ENCODE measurements at regions not wholly inside any gene's neighbourhood (a gene's known extent, or its start where the extent isn't known, plus 50 kb on each side); places are given as distances from the start of the nearest gene placed in this dataset.
"Not testable (repeated sequence)": the region's sequence is repeated elsewhere in the genome, so short reads cannot be mapped to it uniquely, and the experiment has no call there.

- no peak for DNase-seq (ENCODE audit: low spot score)
Observed at GRCh38 chr2:16394072-16394985, 271.3 kb downstream of the CYRIA start.

DNA sequence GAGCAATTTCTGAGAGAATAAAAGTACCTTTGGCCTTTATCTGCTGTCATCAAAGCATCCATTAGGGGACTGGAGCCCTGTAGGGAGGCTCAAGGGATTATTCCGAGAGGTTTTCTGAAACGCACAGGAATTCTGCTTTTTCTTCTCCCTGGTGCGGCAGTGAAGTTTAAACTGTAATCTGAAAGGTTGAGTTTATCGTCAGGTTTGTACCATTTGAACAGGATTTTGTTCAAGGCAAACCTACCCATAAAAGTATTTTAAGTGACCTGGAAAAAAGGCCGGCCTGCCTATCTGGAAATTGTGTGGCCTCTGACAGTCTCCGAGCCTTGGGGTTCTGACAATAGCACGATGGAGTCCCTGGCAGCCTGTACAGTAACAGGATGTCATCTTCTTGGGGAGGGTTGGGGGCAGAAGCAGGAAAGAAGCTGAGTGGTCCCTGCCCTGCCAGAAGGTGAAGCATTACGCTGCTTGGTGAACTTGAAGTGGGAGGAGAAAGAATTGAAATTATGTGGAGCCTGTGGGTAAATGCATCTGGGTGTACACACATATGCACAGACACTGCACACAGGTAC is 272.0 kb downstream of the CYRIA start:
- no peak for DNase-seq (ENCODE audit: low spot score)

DNA sequence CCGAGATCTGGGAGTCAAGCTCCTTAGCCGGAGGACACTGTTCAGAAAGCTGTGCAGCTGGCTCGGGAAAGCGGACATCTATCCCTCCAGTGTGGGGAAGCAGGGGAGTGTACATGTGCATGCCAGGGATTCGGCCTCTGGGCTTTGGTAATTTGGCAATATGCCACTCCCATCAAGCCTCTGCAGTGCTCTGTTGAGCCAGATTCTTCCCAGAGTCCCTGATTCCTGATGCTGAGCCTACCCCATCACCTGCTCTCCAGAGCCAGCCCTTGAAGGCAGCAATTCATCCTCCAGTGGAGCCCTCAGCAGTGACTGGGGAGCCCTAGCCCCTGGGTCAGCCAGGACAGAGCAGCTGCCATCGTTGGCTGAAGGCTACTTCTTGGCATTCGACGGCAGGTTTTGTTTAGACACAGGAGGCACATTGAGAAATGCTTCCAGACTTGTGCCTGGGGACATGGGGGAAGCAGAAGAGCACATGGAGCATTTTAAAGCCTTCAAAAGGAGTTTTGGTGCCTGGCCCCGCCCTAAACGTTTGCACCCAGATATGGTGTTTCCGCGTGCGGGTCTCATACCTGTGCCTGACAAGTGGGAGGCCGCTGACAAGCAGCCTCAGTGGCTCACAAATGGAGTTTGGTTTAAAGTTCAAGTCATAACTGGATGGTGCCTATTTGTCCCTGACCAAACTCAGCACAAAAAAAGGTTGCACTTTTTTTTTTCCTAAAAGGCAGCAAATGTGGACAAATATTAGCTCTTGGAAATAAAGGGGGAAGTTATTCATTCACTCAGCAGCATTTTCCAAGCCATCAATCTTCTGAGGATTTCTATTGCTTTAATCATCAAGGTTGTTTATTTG is 272.8 kb downstream of the CYRIA start:
- no peak for DNase-seq (ENCODE audit: low spot score)

DNA sequence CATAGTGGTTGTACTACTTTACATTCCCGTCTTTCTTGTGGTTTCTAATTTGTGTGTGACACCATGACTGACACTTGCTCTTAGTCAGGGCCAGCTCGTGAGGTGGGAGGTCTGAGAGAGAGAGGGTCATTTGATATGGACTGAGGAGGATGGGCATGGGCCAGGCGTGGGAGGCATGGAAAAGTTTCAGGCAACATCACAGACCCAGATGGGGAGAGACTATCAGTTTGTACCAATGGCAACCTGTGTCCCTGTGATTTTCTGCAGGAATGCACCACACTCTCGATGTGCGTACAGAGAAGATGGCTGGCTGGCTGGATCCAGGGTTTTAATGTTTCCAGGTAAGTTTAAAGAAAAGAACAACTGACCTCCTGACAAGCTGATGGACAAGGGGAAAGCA is 273.6 kb downstream of the CYRIA start:
- DNase-seq (ENCODE audit: low spot score): no peak

DNA sequence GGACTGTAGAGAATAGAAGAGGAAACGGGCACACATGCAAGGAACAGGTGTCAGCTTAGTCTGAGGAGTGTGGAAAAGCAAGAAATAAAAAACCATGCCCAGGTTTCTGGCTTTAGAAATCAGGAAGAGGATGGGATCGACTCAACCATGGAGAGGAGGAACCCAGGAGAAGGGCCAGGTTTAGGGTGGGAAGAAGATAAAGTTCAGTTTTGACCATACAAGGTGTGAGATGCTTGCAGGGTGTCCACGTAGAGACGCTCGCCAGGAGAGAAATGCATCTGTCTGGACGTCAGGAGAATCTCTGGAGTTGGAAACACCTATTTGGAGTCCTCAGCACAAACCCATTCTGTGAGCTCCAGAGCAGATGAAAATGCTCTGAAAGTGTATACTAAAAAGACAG is 275.1 kb downstream of the CYRIA start:
- DNase-seq (ENCODE audit: low spot score): no peak

- DNase-seq (ENCODE audit: low spot score): no peak
Observed at GRCh38 chr2:16389611-16390010, 276.0 kb downstream of the CYRIA start.

- not testable (repeated sequence) for DNase-seq (ENCODE audit: low spot score)
Observed at GRCh38 chr2:16388199-16388830, 277.3 kb downstream of the CYRIA start.

GRCh38 chr2:16387461-16387984 is 278.1 kb downstream of the CYRIA start:
- DNase-seq (ENCODE audit: low spot score): no peak

DNA sequence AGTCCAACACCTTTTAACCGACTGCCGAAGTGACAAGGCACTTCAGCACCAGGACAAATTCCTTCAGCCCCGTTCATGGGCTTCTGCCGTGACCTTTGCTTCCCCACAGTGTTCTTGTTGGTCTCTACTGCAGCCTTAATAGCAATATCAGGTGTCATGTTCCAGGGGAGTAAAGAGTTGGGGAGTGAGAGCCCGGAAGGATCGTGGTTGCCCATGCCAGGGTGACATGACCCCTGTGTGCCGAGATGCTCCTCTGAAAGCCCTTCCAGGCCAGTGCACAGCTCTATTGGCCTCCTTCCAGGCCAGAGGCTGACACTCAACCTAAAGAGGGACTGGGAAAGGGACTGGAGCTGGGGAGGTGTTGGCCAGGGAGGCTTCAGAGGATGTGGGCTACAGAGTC is 279.2 kb downstream of the CYRIA start:
- DNase-seq (ENCODE audit: low spot score): no peak

GRCh38 chr2:16386031-16386430 is 279.6 kb downstream of the CYRIA start:
- no peak for DNase-seq (ENCODE audit: low spot score)

- DNase-seq (ENCODE audit: low spot score): no peak
Observed at GRCh38 chr2:16385341-16385740, 280.3 kb downstream of the CYRIA start.

- no peak for DNase-seq (ENCODE audit: low spot score)
Observed at GRCh38 chr2:16383411-16383810, 282.2 kb downstream of the CYRIA start.

DNA sequence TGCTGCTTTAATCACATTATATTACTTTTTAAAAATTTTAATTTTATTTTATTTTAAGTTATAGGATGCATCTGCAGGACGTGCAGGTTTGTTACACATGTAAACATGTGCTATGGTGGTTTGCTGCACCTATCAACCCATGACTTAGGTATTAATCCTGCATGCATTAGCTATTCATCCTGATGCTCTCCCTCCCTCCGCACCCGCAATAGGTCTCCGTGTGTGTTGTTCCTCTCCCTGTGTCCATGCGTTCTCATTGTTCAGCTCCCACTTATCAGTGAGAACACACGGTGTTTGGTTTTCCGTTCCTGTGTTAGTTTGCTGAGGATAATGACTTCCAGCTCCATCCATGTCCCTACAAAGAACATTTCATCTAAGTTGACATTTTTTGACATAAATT is 283.2 kb downstream of the CYRIA start:
- DNase-seq (ENCODE audit: low spot score): no peak

DNA sequence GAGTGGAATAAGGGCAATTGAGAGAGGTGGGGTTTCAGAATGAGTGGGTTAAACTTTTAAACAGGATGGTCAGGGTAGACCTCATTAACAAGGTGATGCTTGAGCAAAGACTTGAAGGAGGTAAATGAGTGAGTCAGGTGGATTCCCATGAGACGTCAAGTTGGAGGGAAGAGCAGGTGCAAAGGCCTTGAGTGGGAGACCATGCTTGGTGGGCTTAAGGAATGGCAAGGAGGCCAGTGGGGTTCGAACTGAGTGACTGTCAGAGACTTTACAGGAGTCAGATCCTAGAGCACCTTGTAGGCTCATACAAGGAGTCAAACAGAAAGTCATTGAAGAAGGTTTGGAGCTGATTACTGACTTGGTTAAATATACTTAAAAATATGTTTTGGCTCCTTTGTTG is 284.1 kb downstream of the CYRIA start:
- DNase-seq (ENCODE audit: low spot score): no peak

GRCh38 chr2:16379901-16380300 is 285.7 kb downstream of the CYRIA start:
- DNase-seq (ENCODE audit: low spot score): not testable (repeated sequence)

DNA sequence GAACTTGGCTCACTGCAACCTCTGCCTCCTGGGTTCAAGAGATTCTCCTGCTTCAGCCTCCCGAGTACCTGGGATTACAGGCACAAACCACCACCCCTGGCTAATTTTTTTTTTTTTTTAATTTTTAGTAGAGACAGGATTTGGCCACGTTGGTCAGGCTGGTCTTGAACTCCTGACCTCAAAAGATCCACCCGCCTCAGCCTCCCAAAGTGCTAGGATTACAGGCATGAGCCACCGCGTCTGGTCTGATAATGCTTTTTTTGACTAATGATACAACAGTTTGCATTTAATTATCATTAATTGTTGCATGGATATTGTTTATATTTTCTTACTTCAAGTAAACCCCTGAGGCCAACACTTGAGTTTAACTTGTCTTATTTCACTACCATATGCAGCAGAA is 286.6 kb downstream of the CYRIA start:
- DNase-seq (ENCODE audit: low spot score): not testable (repeated sequence)

GRCh38 chr2:16378031-16378430 is 287.6 kb downstream of the CYRIA start:
- DNase-seq (ENCODE audit: low spot score): no peak

- no peak for DNase-seq (ENCODE audit: low spot score)
Observed at GRCh38 chr2:16375981-16376380, 289.7 kb downstream of the CYRIA start.

DNA sequence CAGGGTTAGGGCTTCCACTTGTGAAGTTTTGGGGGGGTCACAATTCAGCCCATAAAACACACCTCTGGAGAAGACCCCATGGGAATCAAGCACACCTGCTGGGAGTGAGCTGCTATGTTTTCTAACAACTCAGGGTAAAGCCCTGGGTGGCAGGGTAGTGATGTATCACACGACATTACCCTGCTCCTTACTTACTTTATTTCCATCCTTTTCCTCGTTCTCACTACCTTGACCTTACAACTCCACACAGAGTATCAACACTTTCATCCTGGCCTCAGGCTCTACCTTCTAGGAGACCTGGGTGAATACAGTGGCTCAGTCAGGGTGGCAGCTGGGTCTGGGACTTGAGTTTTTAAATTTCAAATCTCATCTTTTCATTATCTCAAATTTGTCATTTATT is 290.3 kb downstream of the CYRIA start:
- DNase-seq (ENCODE audit: low spot score): no peak

DNA sequence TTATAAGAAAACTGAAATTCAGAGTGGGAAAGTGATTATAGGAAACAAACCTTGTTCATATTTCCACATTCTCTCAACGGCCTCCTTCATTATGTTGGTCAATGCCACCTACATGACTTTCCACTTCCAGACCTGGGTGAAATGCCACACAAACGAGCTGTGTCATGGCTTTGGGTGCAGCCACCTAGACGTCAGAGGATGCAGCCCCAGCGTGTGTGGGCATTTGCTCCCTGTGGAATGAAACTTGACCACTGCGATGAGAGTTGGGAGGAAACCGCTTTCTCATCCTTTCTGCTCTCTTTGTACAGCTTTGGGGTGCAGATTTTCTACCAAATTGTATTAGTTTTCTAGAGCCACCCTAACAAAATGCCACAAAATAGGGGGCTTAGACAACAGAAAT is 291.0 kb downstream of the CYRIA start:
- DNase-seq (ENCODE audit: low spot score): no peak

DNA sequence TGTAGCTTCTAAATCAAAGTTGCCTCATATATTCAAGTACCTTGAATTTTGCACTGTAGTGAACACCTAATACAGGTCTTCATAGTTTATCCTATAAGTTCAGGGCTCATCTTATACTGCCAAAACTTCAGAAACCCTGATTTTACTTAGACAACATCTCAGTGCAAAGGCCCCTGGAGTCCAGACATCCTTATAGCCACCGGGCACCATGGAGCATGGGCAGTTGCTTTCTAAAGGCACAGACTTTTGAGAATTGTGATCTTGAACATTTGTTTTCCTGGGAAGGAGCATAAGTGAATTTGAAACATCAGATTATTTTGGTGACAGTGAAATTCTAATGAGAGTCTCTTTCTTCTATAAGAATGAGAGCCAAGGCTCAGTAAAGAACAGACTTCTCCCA is 292.3 kb downstream of the CYRIA start:
- no peak for DNase-seq (ENCODE audit: low spot score)

DNA sequence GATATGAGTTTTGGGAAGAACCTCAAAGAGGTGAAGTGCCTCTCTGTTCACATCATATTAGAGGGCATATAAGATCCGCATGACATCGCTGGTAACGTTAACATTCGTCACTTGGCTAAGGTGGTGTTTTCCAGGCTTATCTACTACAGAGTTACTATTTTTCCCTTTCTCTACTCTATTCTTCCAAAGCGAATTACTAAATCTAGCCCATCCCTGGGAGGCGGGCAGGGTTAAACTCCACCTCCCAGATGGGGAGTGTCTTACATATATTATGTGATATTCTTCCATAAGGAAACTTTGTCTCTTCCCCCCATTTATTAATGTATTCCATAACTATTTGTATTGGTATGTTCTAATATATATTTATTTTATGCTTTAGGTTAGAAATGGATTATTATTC is 293.9 kb downstream of the CYRIA start:
- DNase-seq (ENCODE audit: low spot score): no peak
